ENCODE measurements at regions not wholly inside any gene's neighbourhood (a gene's known extent, or its start where the extent isn't known, plus 50 kb on each side); places are given as distances from the start of the nearest gene placed in this dataset.

GRCh38 chr17:55964191-55964590, 189.1 kb upstream of the ANKFN1 start:
- Histone ChIP-seq H3K9me3 (no peaks in the 10 kb centered on the region), H3K27me3 (no peaks in the 10 kb centered on the region), H3K4me1 (no peaks in the 10 kb centered on the region), H3K36me3 (no peaks in the 10 kb centered on the region), H3K27ac (no peak overlapping the region), H3K4me3 (no peak overlapping the region)
- DNase-seq (ENCODE audit: low spot score in 2 of 2), result no peak
- TF ChIP-seq CTCF (IDR thresholded peaks at IDR 0.05), result no peak
- TF ChIP-seq EP300 (IDR thresholded peaks at IDR 0.05), result no peak
- TF ChIP-seq POLR2A (IDR thresholded peaks at IDR 0.05), result no peak
- TF ChIP-seq POLR2AphosphoS5 (IDR thresholded peaks at IDR 0.05), result no peak
- WGBS, result 86% methylated on average over 5 of the region's 5 CpGs

GRCh38 chr17:55965051-55965450, 188.2 kb upstream of the ANKFN1 start:
- Histone ChIP-seq H3K9me3 (no peaks in the 10 kb centered on the region), H3K27ac (no peak overlapping the region), H3K4me3 (no peak overlapping the region), H3K4me1 (no peaks in the 10 kb centered on the region), H3K36me3 (no peaks in the 10 kb centered on the region), H3K27me3 (no peaks in the 10 kb centered on the region)
- no peak for DNase-seq (ENCODE audit: low spot score in 2 of 2)
- no peak for TF ChIP-seq POLR2A (IDR thresholded peaks at IDR 0.05)
- no peak for TF ChIP-seq POLR2AphosphoS5 (IDR thresholded peaks at IDR 0.05)
- no peak for TF ChIP-seq CTCF (IDR thresholded peaks at IDR 0.05)
- no peak for TF ChIP-seq EP300 (IDR thresholded peaks at IDR 0.05)

DNA sequence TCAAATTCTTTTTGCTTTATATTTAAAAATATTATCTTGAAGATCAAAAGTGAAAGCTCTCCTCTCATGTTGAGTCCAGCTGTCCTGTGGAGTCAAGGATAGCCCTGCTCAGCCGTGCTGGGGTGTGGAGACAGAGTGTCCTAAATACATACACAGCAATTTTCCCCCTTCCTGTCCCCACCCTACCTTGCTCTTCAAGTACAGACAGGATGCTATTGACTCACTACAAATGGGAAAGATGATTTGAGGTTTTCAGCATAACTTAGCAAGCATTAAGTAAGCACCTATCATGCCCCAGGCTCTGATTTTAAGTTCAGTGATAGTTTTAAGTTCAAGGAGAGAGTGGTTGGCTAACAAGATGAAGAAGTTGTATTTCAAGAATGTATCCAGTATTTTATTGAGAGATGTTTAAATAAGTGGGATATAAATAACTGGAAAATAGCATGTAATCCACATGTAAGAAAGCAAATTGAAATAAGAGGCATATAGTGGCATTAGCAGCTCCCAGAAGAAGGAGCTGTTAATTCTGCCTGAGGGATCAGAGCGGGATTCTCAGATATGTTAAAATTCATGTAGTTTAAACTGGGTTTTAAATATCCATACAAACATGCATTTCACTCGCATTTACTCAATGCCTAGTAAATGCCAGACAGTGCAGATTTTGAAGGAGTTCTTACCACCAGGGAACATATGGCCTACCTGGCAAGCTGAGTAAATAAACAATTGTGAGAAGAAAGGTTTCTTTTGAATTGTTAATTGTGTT, 183.5 kb upstream of the ANKFN1 start:
- Histone ChIP-seq H3K9me3 (no peaks in the 10 kb centered on the region), H3K4me3 (no peak overlapping the region), H3K36me3 (no peaks in the 10 kb centered on the region), H3K27ac (no peak overlapping the region), H3K27me3 (no peaks in the 10 kb centered on the region), H3K4me1 (no peaks in the 10 kb centered on the region)
- 47% methylated on average over 3 of the region's 3 CpGs for WGBS
- DNase-seq (ENCODE audit: low spot score in 2 of 2), result no peak
- no peak for TF ChIP-seq CTCF (IDR thresholded peaks at IDR 0.05)
- TF ChIP-seq EP300 (IDR thresholded peaks at IDR 0.05), result no peak
- no peak for TF ChIP-seq POLR2AphosphoS5 (IDR thresholded peaks at IDR 0.05)
- no peak for TF ChIP-seq POLR2A (IDR thresholded peaks at IDR 0.05)

DNA sequence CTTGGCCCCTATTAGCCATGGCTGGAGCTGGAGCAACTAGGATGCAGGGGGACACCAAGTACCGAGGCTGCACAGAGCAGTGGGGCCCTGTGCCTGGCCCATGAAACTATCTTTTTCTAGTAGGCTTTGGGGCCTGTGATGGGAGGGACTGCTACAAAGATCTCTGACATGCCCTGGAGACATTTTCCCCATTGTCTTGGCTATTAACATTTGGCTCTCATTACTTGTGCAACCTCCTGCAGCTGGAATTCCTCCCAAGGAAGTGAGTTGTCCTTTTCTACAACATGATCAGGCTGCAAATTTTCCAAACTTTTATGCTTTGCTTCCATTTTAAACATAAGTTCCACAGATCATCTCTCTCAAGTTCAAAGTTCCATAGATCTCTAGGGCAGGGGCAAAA, 174.7 kb upstream of the ANKFN1 start:
- TF ChIP-seq EP300 (IDR thresholded peaks at IDR 0.05), result no peak
- no peak for TF ChIP-seq CTCF (IDR thresholded peaks at IDR 0.05)
- TF ChIP-seq POLR2A (IDR thresholded peaks at IDR 0.05), result no peak
- no peak for TF ChIP-seq POLR2AphosphoS5 (IDR thresholded peaks at IDR 0.05)
- 100% methylated on average over 1 of the region's 1 CpG for WGBS
- Histone ChIP-seq H3K4me3 (no peak overlapping the region), H3K9me3 (no peaks in the 10 kb centered on the region), H3K36me3 (no peaks in the 10 kb centered on the region), H3K4me1 (no peaks in the 10 kb centered on the region), H3K27me3 (no peaks in the 10 kb centered on the region), H3K27ac (no peak overlapping the region)
- DNase-seq (ENCODE audit: low spot score in 2 of 2), result no peak

GRCh38 chr17:55983096-55983495, 170.2 kb upstream of the ANKFN1 start:
- no peak for DNase-seq (ENCODE audit: low spot score in 2 of 2)
- Histone ChIP-seq H3K27me3 (no peaks in the 10 kb centered on the region), H3K36me3 (no peaks in the 10 kb centered on the region), H3K27ac (no peak overlapping the region), H3K4me3 (no peak overlapping the region), H3K9me3 (no peaks in the 10 kb centered on the region), H3K4me1 (no peaks in the 10 kb centered on the region)
- TF ChIP-seq EP300 (IDR thresholded peaks at IDR 0.05), result no peak
- TF ChIP-seq POLR2A (IDR thresholded peaks at IDR 0.05), result no peak
- TF ChIP-seq CTCF (IDR thresholded peaks at IDR 0.05), result no peak
- TF ChIP-seq POLR2AphosphoS5 (IDR thresholded peaks at IDR 0.05), result no peak
- 75% methylated on average over 3 of the region's 3 CpGs for WGBS
